Neural cell (in vitro differentiated cells): ENCODE measurements at regions not wholly inside any gene's neighbourhood (a gene's known extent, or its start where the extent isn't known, plus 50 kb on each side); places are given as distances from the start of the nearest gene placed in this dataset.

Source experiments
- H2AFZ ChIP-seq: fragments of 200-600, 300-800 bp; sonication (generic), shearing (Covaris generic); 2 replicates; pipeline ENCODE4 v1.6.0; 2014; ENCODE audit warnings: low read depth, mild to moderate bottlenecking, antibody characterized with exemption, low read length, moderate library complexity
- H3F3A ChIP-seq: fragments of 200-600 bp; shearing (Covaris generic); 2 replicates; pipeline ENCODE4 v1.6.1; 2016; ENCODE audit warnings: mild to moderate bottlenecking, moderate library complexity, mixed read lengths, antibody characterized with exemption, low read length; ENCODE audit not compliant: insufficient read depth, poor library complexity, severe bottlenecking
- H3K27ac ChIP-seq: fragments of 200-600, 300-800 bp; sonication (generic), shearing (Covaris generic); 2 replicates; pipeline ENCODE4 v1.5.1; 2014; ENCODE audit warnings: mild to moderate bottlenecking, low read length, moderate library complexity
- H3K27me3 ChIP-seq: fragments of 300-800, 200-600 bp; sonication (generic), shearing (Covaris generic); 2 replicates; pipeline ENCODE4 v1.6.0; 2014; ENCODE audit warnings: mild to moderate bottlenecking, low read depth, low read length, moderate library complexity; ENCODE audit not compliant: insufficient read depth
- H3K36me3 ChIP-seq: fragments of 300-800, 200-600 bp; sonication (generic), shearing (Covaris generic); 2 replicates; pipeline ENCODE4 v1.5.1; 2014; ENCODE audit warnings: mild to moderate bottlenecking, antibody characterized with exemption, low read length, moderate library complexity; ENCODE audit not compliant: insufficient read depth
- H3K4me2 ChIP-seq: fragments of 300-800, 200-600 bp; sonication (generic), shearing (Covaris generic); 2 replicates; pipeline ENCODE4 v1.6.0; 2014; ENCODE audit warnings: mild to moderate bottlenecking, low read length
- H3K4me3 ChIP-seq: fragments of 300-800, 200-600 bp; sonication (generic), shearing (Covaris generic); 2 replicates; pipeline ENCODE4 v1.5.1; 2014; ENCODE audit warnings: mild to moderate bottlenecking, low read length, moderate library complexity
- H3K79me2 ChIP-seq: fragments of 200-600 bp; shearing (Covaris generic); replicated peaks from 2 replicates; pipeline ENCODE4 v1.6.0; 2014; ENCODE audit warnings: mild to moderate bottlenecking, low read length, moderate library complexity; ENCODE audit not compliant: insufficient read depth
- H3K9ac ChIP-seq: fragments of 300-800, 200-600 bp; sonication (generic), shearing (Covaris generic); 2 replicates; pipeline ENCODE4 v1.6.1; 2016; ENCODE audit warnings: mild to moderate bottlenecking, low read length, mixed read lengths
- H3K9me2 ChIP-seq: fragments of 200-600 bp; shearing (Covaris generic); 2 replicates; pipeline ENCODE4 v1.6.1; 2016; ENCODE audit warnings: mild to moderate bottlenecking, low read length, mixed read lengths; ENCODE audit not compliant: insufficient read depth
- H3K9me3 ChIP-seq: fragments of 200-600, 300-800 bp; sonication (generic), shearing (Covaris generic); 2 replicates; pipeline ENCODE4 v1.6.1; 2016; ENCODE audit warnings: mild to moderate bottlenecking, mixed run types, low read length, moderate library complexity, mixed read lengths
- H4K20me1 ChIP-seq: fragments of 200-600 bp; shearing (Covaris generic); 2 replicates; pipeline ENCODE4 v1.6.1; 2016; ENCODE audit warnings: mild to moderate bottlenecking, mixed run types; ENCODE audit not compliant: insufficient read depth
- EP300 ChIP-seq: fragments of 450-650 bp; conservative IDR thresholded peaks from 2 replicates; pipeline ENCODE4 v1.6.1; 2014; ENCODE audit warnings: antibody characterized with exemption, mild to moderate bottlenecking, moderate library complexity; ENCODE audit not compliant: poor library complexity, severe bottlenecking
- EZH2 ChIP-seq: fragments of 200-600, 300-800 bp; shearing (Covaris generic), sonication (generic); IDR thresholded peaks from 2 replicates; pipeline ENCODE4 v1.6.1; 2014; ENCODE audit warnings: antibody characterized with exemption, low read length, borderline replicate concordance, mild to moderate bottlenecking; ENCODE audit not compliant: insufficient read depth, poor library complexity, severe bottlenecking
- MXI1 ChIP-seq: fragments of 450-650 bp; conservative IDR thresholded peaks from 2 replicates; pipeline ENCODE4 v1.6.1; 2014; ENCODE audit warnings: antibody characterized with exemption, mild to moderate bottlenecking; ENCODE audit not compliant: poor library complexity, severe bottlenecking
- POLR2AphosphoS5 ChIP-seq: IDR thresholded peaks from 2 replicates; pipeline ENCODE4 v1.6.1; 2012
- RAD21 ChIP-seq: fragments of 450-650 bp; conservative IDR thresholded peaks from 2 replicates; pipeline ENCODE4 v1.6.1; 2014; ENCODE audit warnings: antibody characterized with exemption, mild to moderate bottlenecking, moderate library complexity
- REST ChIP-seq: IDR thresholded peaks from 2 replicates; pipeline ENCODE4 v1.6.1; 2012; ENCODE audit warnings: borderline replicate concordance
- SMC3 ChIP-seq: fragments of 450-650 bp; conservative IDR thresholded peaks from 2 replicates; pipeline ENCODE4 v1.6.1; 2014; ENCODE audit warnings: antibody characterized with exemption, mild to moderate bottlenecking, moderate library complexity; ENCODE audit not compliant: poor library complexity
- TAF1 ChIP-seq: IDR thresholded peaks from 2 replicates; pipeline ENCODE4 v1.6.1; 2012; ENCODE audit warnings: low read depth
- TF ChIP-seq, protein P1 (sequence below): fragments of 450-650 bp; IDR thresholded peaks from 2 replicates; pipeline ENCODE4 v1.5.1; 2014; ENCODE audit warnings: antibody characterized with exemption, mild to moderate bottlenecking, moderate library complexity; ENCODE audit not compliant: poor library complexity, severe bottlenecking

- no peaks in the 10 kb centered on the region for H3K9me2 ChIP-seq
- H2AFZ ChIP-seq, result no peak overlapping the region
- no peaks in the 10 kb centered on the region for H3K9me3 ChIP-seq
- H3K4me2 ChIP-seq, result no peak overlapping the region
- no peak overlapping the region for H3K27ac ChIP-seq
- no peaks in the 10 kb centered on the region for H3K27me3 ChIP-seq
- no peaks in the 10 kb centered on the region for H3F3A ChIP-seq
- H3K79me2 ChIP-seq, result no peaks in the 10 kb centered on the region
- TF ChIP-seq EP300 (no peak), MXI1 (no peak), EZH2 (no peak), RAD21 (no peak), SMC3 (no peak), REST (no peak), TAF1 (no peak)
- TF ChIP-seq, protein P1, sequence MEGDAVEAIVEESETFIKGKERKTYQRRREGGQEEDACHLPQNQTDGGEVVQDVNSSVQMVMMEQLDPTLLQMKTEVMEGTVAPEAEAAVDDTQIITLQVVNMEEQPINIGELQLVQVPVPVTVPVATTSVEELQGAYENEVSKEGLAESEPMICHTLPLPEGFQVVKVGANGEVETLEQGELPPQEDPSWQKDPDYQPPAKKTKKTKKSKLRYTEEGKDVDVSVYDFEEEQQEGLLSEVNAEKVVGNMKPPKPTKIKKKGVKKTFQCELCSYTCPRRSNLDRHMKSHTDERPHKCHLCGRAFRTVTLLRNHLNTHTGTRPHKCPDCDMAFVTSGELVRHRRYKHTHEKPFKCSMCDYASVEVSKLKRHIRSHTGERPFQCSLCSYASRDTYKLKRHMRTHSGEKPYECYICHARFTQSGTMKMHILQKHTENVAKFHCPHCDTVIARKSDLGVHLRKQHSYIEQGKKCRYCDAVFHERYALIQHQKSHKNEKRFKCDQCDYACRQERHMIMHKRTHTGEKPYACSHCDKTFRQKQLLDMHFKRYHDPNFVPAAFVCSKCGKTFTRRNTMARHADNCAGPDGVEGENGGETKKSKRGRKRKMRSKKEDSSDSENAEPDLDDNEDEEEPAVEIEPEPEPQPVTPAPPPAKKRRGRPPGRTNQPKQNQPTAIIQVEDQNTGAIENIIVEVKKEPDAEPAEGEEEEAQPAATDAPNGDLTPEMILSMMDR, result no peak
- no peak overlapping the region for H3K9ac ChIP-seq
- H3K4me3 ChIP-seq, result no peak overlapping the region
- H3K36me3 ChIP-seq, result no peaks in the 10 kb centered on the region
- no peaks in the 10 kb centered on the region for H4K20me1 ChIP-seq
Measured at GRCh38 chrY:19321701-19322100, 422.8 kb downstream of the KDM5D start.

DNA sequence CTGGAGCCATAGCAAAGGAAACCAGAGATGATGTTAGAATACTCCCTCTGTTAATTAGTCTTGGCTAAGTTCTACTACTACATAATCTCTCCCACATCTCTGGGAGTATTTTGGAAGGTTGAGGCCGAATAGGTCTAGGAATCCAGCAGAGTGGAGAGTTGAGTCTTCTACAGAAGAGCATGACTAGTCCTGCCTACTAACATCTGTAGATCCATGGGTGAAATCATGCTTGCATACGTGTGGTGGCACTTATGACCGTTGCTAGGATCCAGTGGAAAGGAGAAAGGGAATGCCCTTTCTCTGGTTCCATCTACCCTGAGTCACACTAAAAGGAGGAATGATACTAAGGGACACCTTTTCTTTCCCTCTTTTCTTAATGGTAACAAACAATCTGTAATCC is 425.4 kb downstream of the KDM5D start:
- no peaks in the 10 kb centered on the region for H3K9me2 ChIP-seq
- H4K20me1 ChIP-seq, result no peaks in the 10 kb centered on the region
- no peaks in the 10 kb centered on the region for H3K36me3 ChIP-seq
- no peaks in the 10 kb centered on the region for H3K27me3 ChIP-seq
- no peak overlapping the region for H3K4me2 ChIP-seq
- no peaks in the 10 kb centered on the region for H3K9me3 ChIP-seq
- H3K9ac ChIP-seq, result no peak overlapping the region
- no peak for TF ChIP-seq EZH2
- no peak for TF ChIP-seq EP300
- TF ChIP-seq REST, result no peak
- no peak for TF ChIP-seq SMC3
- no peak for TF ChIP-seq TAF1
- TF ChIP-seq, protein P1, result no peak
- TF ChIP-seq MXI1, result no peak
- TF ChIP-seq POLR2AphosphoS5, result no peak
- no peak for TF ChIP-seq RAD21
- H3K27ac ChIP-seq, result no peak overlapping the region
- H3K4me3 ChIP-seq, result no peak overlapping the region
- H3K79me2 ChIP-seq, result no peaks in the 10 kb centered on the region
- H3F3A ChIP-seq, result no peaks in the 10 kb centered on the region
- no peak overlapping the region for H2AFZ ChIP-seq
